ENCODE measurements at regions not wholly inside any gene's neighbourhood (a gene's known extent, or its start where the extent isn't known, plus 50 kb on each side); places are given as distances from the start of the nearest gene placed in this dataset.

- no peak for DNase-seq
These were observed 342.8 kb upstream of the MTNR1B start for GRCh38 chr11:92626624-92627023.

- DNase-seq = no peak
These were observed 341.7 kb upstream of the MTNR1B start for GRCh38 chr11:92627615-92628256.

DNA sequence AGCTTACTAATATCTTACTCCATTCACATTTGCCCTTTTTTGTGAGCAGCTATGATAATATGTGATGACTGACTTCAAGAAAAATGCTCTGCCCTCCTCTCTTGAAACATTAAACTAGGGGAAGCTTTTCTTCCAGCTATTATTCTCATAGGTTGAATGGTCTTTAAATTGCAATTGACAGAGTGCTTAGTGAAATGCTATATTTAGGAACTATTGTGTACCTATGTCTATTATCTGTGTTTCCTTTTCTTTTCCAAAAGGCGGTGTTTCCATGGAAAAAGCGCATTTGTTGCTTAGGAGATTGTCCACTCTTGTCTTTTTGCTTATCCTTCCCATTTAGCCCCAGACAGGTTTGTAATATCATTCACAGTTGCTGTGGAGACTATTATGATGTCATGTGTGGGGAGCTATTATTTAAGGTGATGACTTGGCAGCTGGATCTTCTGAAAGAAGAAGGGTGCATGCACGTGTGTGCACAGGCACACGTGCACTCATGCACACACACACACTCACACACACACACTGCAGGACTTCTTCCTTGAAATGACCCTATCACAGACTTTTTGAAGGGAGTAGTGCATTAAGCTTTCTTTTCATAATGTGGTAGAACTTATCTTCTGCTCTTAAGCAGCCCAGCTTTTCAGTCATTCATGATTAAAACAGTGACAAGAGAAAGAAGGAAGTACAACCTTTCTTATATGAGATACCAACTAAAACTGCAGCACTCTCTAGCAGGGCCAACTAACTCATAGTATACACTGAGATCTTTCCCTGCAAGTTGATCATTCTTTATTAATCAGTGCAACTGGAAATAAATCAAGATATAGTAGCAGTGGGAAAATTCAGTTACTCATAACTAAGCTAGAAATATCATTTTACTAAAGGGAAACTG is 340.8 kb upstream of the MTNR1B start:
- DNase-seq = no peak

- DNase-seq = no peak
These were observed 337.0 kb upstream of the MTNR1B start for GRCh38 chr11:92632495-92632894.

DNA sequence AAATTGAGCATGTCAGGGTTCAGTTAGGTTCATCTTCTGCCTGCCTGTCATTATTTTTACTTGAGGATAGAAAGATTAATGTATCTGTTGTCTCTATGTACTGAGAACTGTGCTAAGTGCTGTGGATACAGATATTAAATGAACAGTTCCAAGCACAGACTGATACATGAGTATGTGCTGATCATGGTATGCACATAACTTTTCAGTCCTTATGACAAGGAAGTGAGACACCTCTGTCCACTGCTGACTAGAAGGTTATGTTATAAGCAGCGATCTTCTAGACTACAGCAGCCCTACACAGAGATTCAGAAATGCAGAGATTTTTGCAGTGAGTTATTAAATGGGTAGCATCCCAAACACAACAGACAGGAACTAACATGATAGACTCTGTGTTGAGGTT is 335.6 kb upstream of the MTNR1B start:
- no peak for DNase-seq

DNA sequence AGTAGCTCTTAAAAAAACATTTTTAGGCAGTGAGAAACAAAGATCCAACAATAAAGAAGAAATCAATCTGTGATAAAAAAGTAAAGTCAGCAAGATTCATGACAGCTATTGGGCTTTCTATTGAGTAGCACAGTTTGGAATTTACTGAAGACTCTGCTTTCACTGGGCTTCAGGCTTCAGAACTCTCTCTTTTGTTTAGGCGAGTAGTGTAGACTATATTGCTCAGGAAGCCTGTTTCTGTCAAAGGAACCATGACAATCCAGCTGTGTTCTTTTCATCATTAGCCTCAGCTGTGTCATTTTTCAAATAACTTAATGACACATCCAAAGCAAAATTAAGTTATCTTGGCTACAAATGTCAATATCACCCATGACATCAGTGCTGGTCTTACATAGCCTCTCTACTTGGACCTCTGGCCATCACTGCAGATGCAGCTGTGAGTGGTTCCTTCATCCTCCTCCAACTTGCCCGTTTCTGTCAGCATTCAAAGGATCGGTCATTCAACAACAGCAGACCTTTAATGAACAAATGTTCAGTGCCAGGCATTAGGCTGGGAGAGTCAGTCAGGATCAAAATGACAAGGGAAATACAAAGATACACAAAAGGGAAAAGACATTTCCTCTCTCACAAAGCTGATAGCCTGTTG is 332.8 kb upstream of the MTNR1B start:
- DNase-seq = no peak

GRCh38 chr11:92638678-92639077 is 330.8 kb upstream of the MTNR1B start:
- DNase-seq = no peak

- no peak for DNase-seq
These were observed 327.1 kb upstream of the MTNR1B start for GRCh38 chr11:92642177-92642931.

- DNase-seq = no peak
These were observed 325.6 kb upstream of the MTNR1B start for GRCh38 chr11:92643827-92644226.

GRCh38 chr11:92644595-92645445 is 324.6 kb upstream of the MTNR1B start:
- DNase-seq = no peak

- no peak for DNase-seq
These were observed 318.3 kb upstream of the MTNR1B start for GRCh38 chr11:92651159-92651558.

- no peak for DNase-seq
These were observed 316.0 kb upstream of the MTNR1B start for GRCh38 chr11:92653454-92653853.

DNA sequence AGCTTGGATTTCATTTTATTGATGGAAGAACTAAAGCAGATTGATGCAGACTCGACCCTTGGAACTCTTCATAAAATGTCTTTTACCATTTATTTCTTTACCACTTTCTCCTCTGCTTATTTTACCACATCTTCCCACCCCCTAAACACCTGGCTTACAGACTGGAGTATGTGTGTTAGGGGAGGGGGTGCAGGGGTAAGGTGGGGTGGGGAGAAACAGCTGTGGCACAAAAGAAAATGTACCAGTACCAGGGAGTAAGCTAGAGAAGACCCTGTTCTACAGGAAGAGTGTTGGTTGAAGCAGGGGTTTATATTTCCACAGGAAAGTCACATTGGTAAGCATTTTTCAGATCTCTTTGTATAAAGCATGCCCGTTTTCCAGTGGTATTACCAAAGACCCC is 312.7 kb upstream of the MTNR1B start:
- DNase-seq = no peak

DNA sequence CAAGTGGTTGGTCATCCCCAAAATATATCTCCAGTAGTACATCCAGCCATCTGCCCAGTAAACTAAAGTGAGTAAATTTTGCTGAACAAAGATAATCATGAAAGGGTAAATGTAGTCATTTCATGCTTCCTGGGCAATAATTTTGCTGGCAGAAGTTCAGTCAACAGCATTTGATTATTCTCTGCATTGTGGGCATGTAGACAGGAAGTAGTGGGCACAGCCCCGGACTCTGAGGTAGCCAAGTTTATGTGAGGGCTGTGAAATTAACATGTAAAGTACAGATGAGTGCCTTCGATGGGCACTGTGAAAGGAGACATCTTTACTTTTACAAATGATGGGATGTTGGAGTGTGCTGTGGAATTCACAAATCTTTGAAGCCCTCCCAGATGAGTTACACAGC is 312.2 kb upstream of the MTNR1B start:
- no peak for DNase-seq

DNA sequence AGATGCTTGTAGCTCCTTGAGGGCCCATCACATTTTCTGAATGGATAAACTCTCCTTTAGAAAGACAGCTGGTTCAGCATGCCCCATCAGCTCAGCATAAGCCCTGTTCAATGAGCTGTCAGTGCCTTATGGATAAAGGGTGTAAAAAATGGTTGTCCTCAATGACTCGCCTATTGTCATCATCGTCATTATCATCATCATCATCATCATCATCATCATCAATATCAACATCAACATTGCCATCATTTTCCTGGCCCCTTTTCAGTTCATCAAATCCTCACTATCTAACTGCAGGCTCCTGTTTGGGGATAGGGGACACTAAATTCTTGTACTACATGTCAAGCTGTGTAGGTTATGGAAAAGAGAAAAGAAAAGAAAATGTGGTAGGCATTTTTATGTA is 310.7 kb upstream of the MTNR1B start:
- no peak for DNase-seq

GRCh38 chr11:92659793-92660192 is 309.7 kb upstream of the MTNR1B start:
- DNase-seq = no peak

GRCh38 chr11:92662601-92663360 is 306.7 kb upstream of the MTNR1B start:
- no peak for DNase-seq

GRCh38 chr11:92663539-92663938 is 305.9 kb upstream of the MTNR1B start:
- DNase-seq = no peak

GRCh38 chr11:92667486-92668152 is 301.8 kb upstream of the MTNR1B start:
- DNase-seq = no peak

GRCh38 chr11:92670308-92670890 is 299.1 kb upstream of the MTNR1B start:
- no peak for DNase-seq

Data from suppressor macrophage treated with lipopolysaccharide for 4 hours (primary cell).